NT2/D1 (cell line): ENCODE measurements at regions not wholly inside any gene's neighbourhood (a gene's known extent, or its start where the extent isn't known, plus 50 kb on each side); places are given as distances from the start of the nearest gene placed in this dataset.

Source experiments
- DNase-seq: peaks from one replicate; pipeline ENCODE4 v3.0.0-alpha.2; 2011; ENCODE audit warnings: low read depth, low spot score
- H3K27me3 ChIP-seq: 2 replicates; pipeline ENCODE4 v1.6.0; 2011; ENCODE audit warnings: mild to moderate bottlenecking; ENCODE audit not compliant: insufficient read length, insufficient read depth
- H3K36me3 ChIP-seq: 2 replicates; pipeline ENCODE4 v1.6.1; 2011; ENCODE audit warnings: mild to moderate bottlenecking, low read length, mixed read lengths; ENCODE audit not compliant: insufficient read depth, insufficient read length
- H3K4me1 ChIP-seq: 2 replicates; pipeline ENCODE4 v1.5.1; 2011; ENCODE audit not compliant: insufficient read depth, insufficient read length
- H3K4me3 ChIP-seq: 2 replicates; pipeline ENCODE4 v1.5.1; 2011; ENCODE audit warnings: low read depth; ENCODE audit not compliant: insufficient read length
- H3K9ac ChIP-seq: 2 replicates; pipeline ENCODE4 v1.6.0; 2011; ENCODE audit warnings: low read depth; ENCODE audit not compliant: insufficient read length
- H3K9me3 ChIP-seq: 2 replicates; pipeline ENCODE4 v1.5.1; 2011; ENCODE audit warnings: mild to moderate bottlenecking, low read length; ENCODE audit not compliant: insufficient read depth
- SUZ12 ChIP-seq: IDR thresholded peaks from 2 replicates; pipeline ENCODE4 v1.6.1; 2011; ENCODE audit not compliant: insufficient read length, insufficient read depth; ENCODE audit errors: extremely low read depth
- YY1 ChIP-seq: IDR thresholded peaks from 2 replicates; pipeline ENCODE4 v1.6.1; 2011; ENCODE audit not compliant: insufficient read length, insufficient read depth
- ZNF274 ChIP-seq: IDR thresholded peaks from 2 replicates; pipeline ENCODE4 v1.6.1; 2011; ENCODE audit warnings: mild to moderate bottlenecking, low read depth, low read length

GRCh38 chr7:124680304-124680703 lies 85.3 kb downstream of the GPR37 start:
- H3K9me3 ChIP-seq: no peaks in the 10 kb centered on the region
- H3K27me3 ChIP-seq: no peaks in the 10 kb centered on the region
- H3K4me3 ChIP-seq: no peak overlapping the region
- H3K36me3 ChIP-seq: no peaks in the 10 kb centered on the region
- no peaks in the 10 kb centered on the region for H3K4me1 ChIP-seq
- TF ChIP-seq YY1: no peak
- no peak for TF ChIP-seq SUZ12
- TF ChIP-seq ZNF274: no peak
- H3K9ac ChIP-seq: no peak overlapping the region
- no peak for DNase-seq

GRCh38 chr7:124679586-124680225 lies 85.9 kb downstream of the GPR37 start:
- Histone ChIP-seq H3K27me3 (no peaks in the 10 kb centered on the region), H3K4me3 (no peak overlapping the region), H3K9ac (no peak overlapping the region), H3K36me3 (no peaks in the 10 kb centered on the region), H3K9me3 (no peaks in the 10 kb centered on the region), H3K4me1 (no peaks in the 10 kb centered on the region)
- DNase-seq: no peak
- TF ChIP-seq YY1 (no peak), ZNF274 (no peak), SUZ12 (no peak)

- Histone ChIP-seq H3K36me3 (no peaks in the 10 kb centered on the region), H3K9ac (no peak overlapping the region), H3K27me3 (no peaks in the 10 kb centered on the region), H3K4me1 (no peaks in the 10 kb centered on the region), H3K9me3 (no peaks in the 10 kb centered on the region), H3K4me3 (no peak overlapping the region)
- TF ChIP-seq YY1: no peak
- TF ChIP-seq SUZ12: no peak
- DNase-seq: no peak
Measured at GRCh38 chr7:124679146-124679545, 86.4 kb downstream of the GPR37 start.

- H3K27me3 ChIP-seq: no peaks in the 10 kb centered on the region
- no peaks in the 10 kb centered on the region for H3K4me1 ChIP-seq
- no peaks in the 10 kb centered on the region for H3K36me3 ChIP-seq
- no peak overlapping the region for H3K9ac ChIP-seq
- no peak for DNase-seq
- H3K9me3 ChIP-seq: no peaks in the 10 kb centered on the region
- TF ChIP-seq SUZ12 (no peak), YY1 (no peak), ZNF274 (no peak)
- H3K4me3 ChIP-seq: no peak overlapping the region
Measured at GRCh38 chr7:124674451-124674850, 91.1 kb downstream of the GPR37 start.

GRCh38 chr7:124672011-124672410 lies 93.6 kb downstream of the GPR37 start:
- Histone ChIP-seq H3K4me3 (no peak overlapping the region), H3K36me3 (no peaks in the 10 kb centered on the region), H3K9me3 (no peaks in the 10 kb centered on the region), H3K27me3 (no peaks in the 10 kb centered on the region), H3K9ac (no peak overlapping the region), H3K4me1 (no peaks in the 10 kb centered on the region)
- TF ChIP-seq ZNF274: no peak
- TF ChIP-seq SUZ12: no peak
- no peak for TF ChIP-seq YY1
- DNase-seq: no peak

GRCh38 chr7:124667312-124668153 lies 98.1 kb downstream of the GPR37 start:
- DNase-seq: no peak

GRCh38 chr7:124662937-124663336 lies 102.7 kb downstream of the GPR37 start:
- Histone ChIP-seq H3K9me3 (no peaks in the 10 kb centered on the region), H3K36me3 (no peaks in the 10 kb centered on the region), H3K4me3 (no peak overlapping the region), H3K4me1 (no peaks in the 10 kb centered on the region), H3K27me3 (no peaks in the 10 kb centered on the region), H3K9ac (no peak overlapping the region)
- no peak for DNase-seq
- TF ChIP-seq SUZ12: no peak
- TF ChIP-seq YY1: no peak

More at GRCh38 chr7:124667312-124668153, 98.1 kb downstream of the GPR37 start:
- Histone ChIP-seq H3K9me3 (no peaks in the 10 kb centered on the region), H3K4me3 (no peak overlapping the region), H3K36me3 (no peaks in the 10 kb centered on the region), H3K4me1 (no peaks in the 10 kb centered on the region), H3K27me3 (no peaks in the 10 kb centered on the region), H3K9ac (no peak overlapping the region)
- TF ChIP-seq YY1 (no peak), SUZ12 (no peak), ZNF274 (no peak)
